ENCODE measurements at regions not wholly inside any gene's neighbourhood (a gene's known extent, or its start where the extent isn't known, plus 50 kb on each side); places are given as distances from the start of the nearest gene placed in this dataset.
"Not testable (repeated sequence)": the region's sequence is repeated elsewhere in the genome, so short reads cannot be mapped to it uniquely, and the experiment has no call there.

GRCh38 chr6:14547284-14547998 is 429.9 kb downstream of the CD83 start:
- no peak for DNase-seq (ENCODE audit: low read depth in 2 of 2, low spot score in 1 of 2)

- DNase-seq (ENCODE audit: low read depth in 2 of 2, low spot score in 1 of 2): no peak
Measured at GRCh38 chr6:14549304-14549770, 431.8 kb downstream of the CD83 start.

- no peak for DNase-seq (ENCODE audit: low read depth in 2 of 2, low spot score in 1 of 2)
Measured at GRCh38 chr6:14549871-14550270, 432.3 kb downstream of the CD83 start.

GRCh38 chr6:14550410-14550809 is 432.8 kb downstream of the CD83 start:
- no peak for DNase-seq (ENCODE audit: low read depth in 2 of 2, low spot score in 1 of 2)

GRCh38 chr6:14550822-14551221 is 433.2 kb downstream of the CD83 start:
- no peak for DNase-seq (ENCODE audit: low read depth in 2 of 2, low spot score in 1 of 2)

GRCh38 chr6:14551601-14552000 is 434.0 kb downstream of the CD83 start:
- not testable (repeated sequence) for DNase-seq (ENCODE audit: low read depth in 2 of 2, low spot score in 1 of 2)

- DNase-seq (ENCODE audit: low read depth in 2 of 2, low spot score in 1 of 2): no peak
Measured at GRCh38 chr6:14552891-14553290, 435.3 kb downstream of the CD83 start.

GRCh38 chr6:14553515-14553914 is 435.9 kb downstream of the CD83 start:
- DNase-seq (ENCODE audit: low read depth in 2 of 2, low spot score in 1 of 2): no peak

- DNase-seq (ENCODE audit: low read depth in 2 of 2, low spot score in 1 of 2): no peak
Measured at GRCh38 chr6:14555804-14556203, 438.2 kb downstream of the CD83 start.

GRCh38 chr6:14559746-14560536 is 442.4 kb downstream of the CD83 start:
- DNase-seq (ENCODE audit: low read depth in 2 of 2, low spot score in 1 of 2): no peak

GRCh38 chr6:14561563-14561962 is 444.0 kb downstream of the CD83 start:
- DNase-seq (ENCODE audit: low read depth in 2 of 2, low spot score in 1 of 2): not testable (repeated sequence)

GRCh38 chr6:14567842-14568241 is 450.3 kb downstream of the CD83 start:
- DNase-seq (ENCODE audit: low read depth in 2 of 2, low spot score in 1 of 2): no peak

GRCh38 chr6:14569394-14569793 is 451.8 kb downstream of the CD83 start:
- no peak for DNase-seq (ENCODE audit: low read depth in 2 of 2, low spot score in 1 of 2)

- DNase-seq (ENCODE audit: low read depth in 2 of 2, low spot score in 1 of 2): not testable (repeated sequence)
Measured at GRCh38 chr6:14569874-14570273, 452.3 kb downstream of the CD83 start.

GRCh38 chr6:14571001-14571400 is 453.4 kb downstream of the CD83 start:
- no peak for DNase-seq (ENCODE audit: low read depth in 2 of 2, low spot score in 1 of 2)

GRCh38 chr6:14571746-14572145 is 454.2 kb downstream of the CD83 start:
- no peak for DNase-seq (ENCODE audit: low read depth in 2 of 2, low spot score in 1 of 2)

- no peak for DNase-seq (ENCODE audit: low read depth in 2 of 2, low spot score in 1 of 2)
Measured at GRCh38 chr6:14573267-14573666, 455.7 kb downstream of the CD83 start.

GRCh38 chr6:14573703-14574290 is 456.2 kb downstream of the CD83 start:
- no peak for DNase-seq (ENCODE audit: low read depth in 2 of 2, low spot score in 1 of 2)

GRCh38 chr6:14575961-14576360 is 458.4 kb downstream of the CD83 start:
- DNase-seq (ENCODE audit: low read depth in 2 of 2, low spot score in 1 of 2): no peak

- DNase-seq (ENCODE audit: low read depth in 2 of 2, low spot score in 1 of 2): no peak
Measured at GRCh38 chr6:14578994-14579393, 461.4 kb downstream of the CD83 start.

- DNase-seq (ENCODE audit: low read depth in 2 of 2, low spot score in 1 of 2): no peak
Measured at GRCh38 chr6:14582749-14583148, 465.2 kb downstream of the CD83 start.

- no peak for DNase-seq (ENCODE audit: low read depth in 2 of 2, low spot score in 1 of 2)
Measured at GRCh38 chr6:14583826-14584225, 466.3 kb downstream of the CD83 start.

Data from stimulated activated CD8-positive, alpha-beta memory T cell treated with anti-CD3 and anti-CD28 coated beads, Interleukin-4, amount 100 ng/mL, for 4 hours (primary cell).